ENCODE measurements at regions not wholly inside any gene's neighbourhood (a gene's known extent, or its start where the extent isn't known, plus 50 kb on each side); places are given as distances from the start of the nearest gene placed in this dataset.
"Not testable (repeated sequence)": the region's sequence is repeated elsewhere in the genome, so short reads cannot be mapped to it uniquely, and the experiment has no call there.

DNA sequence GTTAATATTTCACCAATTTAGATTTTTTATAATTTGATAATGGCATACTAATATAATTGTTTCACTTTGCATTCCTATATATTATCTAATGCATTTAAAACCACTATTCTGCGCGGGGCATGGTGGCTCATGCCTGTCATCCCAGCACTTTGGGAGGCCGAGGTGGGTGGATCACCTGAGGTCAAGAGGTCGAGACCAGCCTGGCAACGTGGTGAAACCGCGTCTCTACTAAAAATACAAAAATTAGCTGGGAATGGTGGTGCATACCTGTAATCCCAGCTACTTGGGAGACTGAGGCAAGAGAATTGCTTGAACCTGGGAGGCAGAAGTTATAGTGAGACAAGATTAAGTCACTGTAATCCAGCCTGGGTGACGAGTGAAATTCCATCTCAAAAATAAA is 104.3 kb downstream of the HFE start:
- TF ChIP-seq, protein P1, sequence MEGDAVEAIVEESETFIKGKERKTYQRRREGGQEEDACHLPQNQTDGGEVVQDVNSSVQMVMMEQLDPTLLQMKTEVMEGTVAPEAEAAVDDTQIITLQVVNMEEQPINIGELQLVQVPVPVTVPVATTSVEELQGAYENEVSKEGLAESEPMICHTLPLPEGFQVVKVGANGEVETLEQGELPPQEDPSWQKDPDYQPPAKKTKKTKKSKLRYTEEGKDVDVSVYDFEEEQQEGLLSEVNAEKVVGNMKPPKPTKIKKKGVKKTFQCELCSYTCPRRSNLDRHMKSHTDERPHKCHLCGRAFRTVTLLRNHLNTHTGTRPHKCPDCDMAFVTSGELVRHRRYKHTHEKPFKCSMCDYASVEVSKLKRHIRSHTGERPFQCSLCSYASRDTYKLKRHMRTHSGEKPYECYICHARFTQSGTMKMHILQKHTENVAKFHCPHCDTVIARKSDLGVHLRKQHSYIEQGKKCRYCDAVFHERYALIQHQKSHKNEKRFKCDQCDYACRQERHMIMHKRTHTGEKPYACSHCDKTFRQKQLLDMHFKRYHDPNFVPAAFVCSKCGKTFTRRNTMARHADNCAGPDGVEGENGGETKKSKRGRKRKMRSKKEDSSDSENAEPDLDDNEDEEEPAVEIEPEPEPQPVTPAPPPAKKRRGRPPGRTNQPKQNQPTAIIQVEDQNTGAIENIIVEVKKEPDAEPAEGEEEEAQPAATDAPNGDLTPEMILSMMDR (conservative IDR thresholded peaks at IDR 0.05; ENCODE audit: low read depth, low read length), result not testable (repeated sequence)
- TF ChIP-seq EZH2 (IDR thresholded peaks at IDR 0.05; ENCODE audit: borderline replicate concordance, low read depth, low read length, poor library complexity, severe bottlenecking), result not testable (repeated sequence)

Data from A673 (cell line).